Activated T-helper 1 cell treated with anti-CD3 and anti-CD28 coated beads, Interleukin-12 subunit alpha, Interleukin-12 subunit beta, Interleukin-2, Interleukin-4 antibody, amounts not matched to agents 30 ng/mL and 10 ng/mL and 1 ng/mL, durations not matched to agents 14 hours and 24 hours and 36 hours (primary cell): ENCODE measurements at regions not wholly inside any gene's neighbourhood (a gene's known extent, or its start where the extent isn't known, plus 50 kb on each side); places are given as distances from the start of the nearest gene placed in this dataset.

Experiments
- DNase-seq: peaks from one replicate; pipeline ENCODE4 v3.0.0; 2021; ENCODE audit warnings: low spot score
- H3K27ac Mint-ChIP-seq: one replicate; pipeline ENCODE4 v1.8.0; 2021; ENCODE audit warnings: mild to moderate bottlenecking, mixed read lengths
- H3K27me3 Mint-ChIP-seq: one replicate; pipeline ENCODE4 v1.8.0; 2022; ENCODE audit warnings: mild to moderate bottlenecking, moderate library complexity, mixed read lengths; ENCODE audit not compliant: insufficient read depth
- H3K36me3 Mint-ChIP-seq: one replicate; pipeline ENCODE4 v1.8.0; 2021; ENCODE audit warnings: low read depth, mixed read lengths
- H3K4me1 Mint-ChIP-seq: one replicate; pipeline ENCODE4 v1.8.0; 2021; ENCODE audit warnings: low read depth, mixed read lengths
- H3K4me3 Mint-ChIP-seq: one replicate; pipeline ENCODE4 v1.8.0; 2021; ENCODE audit warnings: mild to moderate bottlenecking, moderate library complexity, mixed read lengths
- H3K9me3 Mint-ChIP-seq: one replicate; pipeline ENCODE4 v1.8.0; 2021; ENCODE audit warnings: mixed read lengths
- intact Hi-C: fragments of 100-400 bp; cut with micrococcal nuclease; formaldehyde crosslinking; loops from one replicate; pipeline ENCODE4 v1.15.1; 2024

DNA sequence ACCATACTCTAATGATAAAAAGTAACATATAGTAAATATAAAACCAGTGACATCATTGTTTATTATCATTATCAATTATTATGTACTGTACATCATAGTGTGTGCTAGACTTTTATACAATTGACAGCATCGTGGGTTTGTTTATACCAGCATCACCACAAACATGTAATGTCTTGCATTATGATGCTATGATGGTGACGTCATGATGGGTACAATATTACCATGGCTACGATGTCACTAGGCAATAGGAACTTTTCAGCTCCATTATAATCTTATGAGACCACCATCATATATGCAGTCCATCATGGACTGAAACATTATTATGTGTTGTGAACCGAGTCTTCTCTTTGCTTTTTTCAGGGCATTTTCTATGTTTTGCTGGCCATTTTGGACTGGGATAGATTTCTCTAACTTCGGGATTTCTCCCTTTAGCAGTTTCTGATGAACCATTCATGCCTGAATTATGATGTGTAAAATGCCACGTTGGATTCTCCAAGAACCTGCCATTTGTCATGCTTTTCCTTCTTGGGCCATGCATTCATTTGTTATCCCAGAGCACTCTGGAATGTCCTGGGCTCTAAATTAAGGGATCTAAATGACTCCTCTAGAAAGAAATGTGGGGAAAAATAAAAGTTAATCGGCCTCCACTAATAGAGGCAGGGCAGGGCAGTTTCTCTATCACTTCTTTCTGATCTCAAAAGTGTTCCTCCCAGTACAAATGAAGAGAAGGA, 325.6 kb upstream of the TNP1 start:
- Mint-ChIP-seq H3K9me3 (no peaks in the 10 kb centered on the region), H3K4me1 (no peaks in the 10 kb centered on the region), H3K27me3 (no peaks in the 10 kb centered on the region), H3K36me3 (no peaks in the 10 kb centered on the region), H3K27ac (no peak overlapping the region), H3K4me3 (no peak overlapping the region)
- intact Hi-C loops: no loop called here
- no peak for DNase-seq

DNA sequence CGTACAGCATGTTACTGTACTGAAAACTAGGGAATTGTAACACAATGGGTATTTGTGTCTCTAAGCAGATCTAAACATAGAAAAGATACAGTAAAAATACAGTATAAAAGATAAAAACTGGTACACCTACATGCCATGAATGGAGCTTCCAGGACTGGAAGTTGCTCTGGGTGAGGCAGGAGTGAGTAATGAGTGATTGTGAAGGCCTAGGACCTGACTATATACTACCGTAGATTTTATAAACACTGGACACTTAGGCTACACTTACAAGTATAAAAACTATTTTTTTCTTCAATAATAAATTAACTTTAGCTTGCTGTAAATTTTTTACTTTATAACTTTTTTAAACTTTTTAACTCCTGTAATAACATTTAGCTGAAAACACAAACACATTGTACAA, 324.4 kb upstream of the TNP1 start:
- Mint-ChIP-seq H3K9me3 (no peaks in the 10 kb centered on the region), H3K4me1 (no peaks in the 10 kb centered on the region), H3K27me3 (peaks cover 3% of the 10 kb centered on the region), H3K36me3 (no peaks in the 10 kb centered on the region), H3K27ac (no peak overlapping the region), H3K4me3 (no peak overlapping the region)
- intact Hi-C loops: no loop called here
- no peak for DNase-seq

GRCh38 chr2:217183471-217183870, 323.6 kb upstream of the TNP1 start:
- H3K36me3 Mint-ChIP-seq: no peaks in the 10 kb centered on the region
- H3K4me1 Mint-ChIP-seq: no peaks in the 10 kb centered on the region
- peaks cover under 1% of the 10 kb centered on the region for H3K9me3 Mint-ChIP-seq
- DNase-seq: no peak
- intact Hi-C loops: no loop called here
- no peak overlapping the region for H3K4me3 Mint-ChIP-seq
- H3K27me3 Mint-ChIP-seq: peaks cover 3% of the 10 kb centered on the region
- no peak overlapping the region for H3K27ac Mint-ChIP-seq

- DNase-seq: no peak
- H3K36me3 Mint-ChIP-seq: no peaks in the 10 kb centered on the region
- no peaks in the 10 kb centered on the region for H3K4me1 Mint-ChIP-seq
- H3K4me3 Mint-ChIP-seq: no peak overlapping the region
- intact Hi-C loops: no loop called here
- peaks cover 5% of the 10 kb centered on the region for H3K27me3 Mint-ChIP-seq
- H3K27ac Mint-ChIP-seq: no peak overlapping the region
- H3K9me3 Mint-ChIP-seq: peaks cover 4% of the 10 kb centered on the region
These were observed 323.1 kb upstream of the TNP1 start for GRCh38 chr2:217182926-217183325.

DNA sequence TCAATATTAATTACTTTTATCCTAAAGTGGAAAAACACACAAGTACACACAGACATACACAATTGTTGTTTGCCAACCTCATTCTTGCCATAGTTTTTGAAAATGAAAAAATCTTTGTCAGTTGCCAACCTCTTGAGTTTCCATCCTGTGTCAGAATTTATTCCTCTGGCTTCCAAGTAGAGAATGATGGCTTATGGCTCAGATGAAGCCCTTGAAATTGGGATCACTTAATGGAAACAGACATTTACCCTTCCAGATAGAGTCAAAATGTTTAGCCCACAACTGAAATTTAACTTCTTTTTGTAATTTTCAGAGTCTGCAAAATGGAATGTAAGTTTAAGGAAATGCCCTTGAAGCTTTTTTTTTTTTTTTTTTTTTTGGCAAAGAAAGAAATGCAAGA, 321.6 kb upstream of the TNP1 start:
- intact Hi-C loops: no loop called here
- Mint-ChIP-seq H3K27ac (no peak overlapping the region), H3K9me3 (peaks cover 4% of the 10 kb centered on the region), H3K36me3 (no peaks in the 10 kb centered on the region), H3K4me1 (no peaks in the 10 kb centered on the region), H3K4me3 (no peak overlapping the region), H3K27me3 (peaks cover 5% of the 10 kb centered on the region)
- DNase-seq: no peak

GRCh38 chr2:217179854-217180253, 320.0 kb upstream of the TNP1 start:
- H3K27ac Mint-ChIP-seq: no peak overlapping the region
- H3K9me3 Mint-ChIP-seq: peaks cover 4% of the 10 kb centered on the region
- no peaks in the 10 kb centered on the region for H3K36me3 Mint-ChIP-seq
- DNase-seq: no peak
- no peak overlapping the region for H3K4me3 Mint-ChIP-seq
- no peaks in the 10 kb centered on the region for H3K4me1 Mint-ChIP-seq
- intact Hi-C loops: no loop called here
- peaks cover 5% of the 10 kb centered on the region for H3K27me3 Mint-ChIP-seq

- intact Hi-C loops: no loop called here
- H3K4me3 Mint-ChIP-seq: no peak overlapping the region
- no peak for DNase-seq
- peaks cover 4% of the 10 kb centered on the region for H3K9me3 Mint-ChIP-seq
- H3K36me3 Mint-ChIP-seq: no peaks in the 10 kb centered on the region
- no peaks in the 10 kb centered on the region for H3K4me1 Mint-ChIP-seq
- no peak overlapping the region for H3K27ac Mint-ChIP-seq
- peaks cover 8% of the 10 kb centered on the region for H3K27me3 Mint-ChIP-seq
These were observed 318.5 kb upstream of the TNP1 start for GRCh38 chr2:217178341-217178740.

DNA sequence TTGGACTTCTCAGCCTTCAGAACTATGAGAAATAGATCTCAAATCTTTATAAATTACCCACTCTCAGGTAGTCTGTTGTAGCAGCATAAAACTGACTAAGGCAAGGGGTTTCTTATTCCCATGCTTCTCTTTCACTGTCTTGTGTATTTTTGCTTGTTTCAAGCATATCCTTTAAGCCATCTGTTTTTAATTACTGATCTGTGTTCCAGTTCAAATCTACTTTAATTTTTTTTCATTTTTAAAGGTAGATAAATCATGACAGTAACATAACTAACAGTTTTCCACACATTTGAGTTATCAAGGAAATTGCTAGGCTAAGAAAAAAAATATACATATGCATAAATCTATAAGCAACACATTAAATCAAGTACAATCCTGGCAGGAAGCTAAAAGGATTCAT, 317.9 kb upstream of the TNP1 start:
- H3K27ac Mint-ChIP-seq: no peak overlapping the region
- H3K4me1 Mint-ChIP-seq: no peaks in the 10 kb centered on the region
- H3K36me3 Mint-ChIP-seq: no peaks in the 10 kb centered on the region
- no peak for DNase-seq
- H3K9me3 Mint-ChIP-seq: peaks cover 4% of the 10 kb centered on the region
- H3K4me3 Mint-ChIP-seq: no peak overlapping the region
- intact Hi-C loops: no loop called here
- H3K27me3 Mint-ChIP-seq: peaks cover 8% of the 10 kb centered on the region

DNA sequence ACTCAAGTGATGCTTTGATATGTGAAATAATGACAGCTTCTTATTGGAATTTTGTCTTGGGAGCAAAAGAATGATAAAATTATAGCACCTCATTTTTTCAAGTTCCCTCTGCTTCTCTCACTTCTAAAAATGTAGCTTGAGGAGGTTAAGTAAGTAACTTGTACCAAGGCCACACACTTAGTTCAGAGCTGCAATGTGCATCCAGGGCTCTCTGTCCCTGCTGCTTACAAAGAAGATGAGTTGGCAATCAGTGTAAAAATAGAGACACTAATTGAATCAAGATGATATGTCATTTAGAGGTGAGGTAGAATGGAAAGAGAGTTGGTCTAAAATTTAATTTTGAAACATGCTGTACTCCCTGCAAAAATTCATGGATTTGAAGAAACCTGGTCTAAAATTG, 312.0 kb upstream of the TNP1 start:
- no peaks in the 10 kb centered on the region for H3K36me3 Mint-ChIP-seq
- peaks cover 10% of the 10 kb centered on the region for H3K9me3 Mint-ChIP-seq
- H3K4me3 Mint-ChIP-seq: no peak overlapping the region
- DNase-seq: no peak
- H3K27ac Mint-ChIP-seq: no peak overlapping the region
- H3K27me3 Mint-ChIP-seq: peaks cover 5% of the 10 kb centered on the region
- H3K4me1 Mint-ChIP-seq: no peaks in the 10 kb centered on the region
- intact Hi-C loops: no loop called here

DNA sequence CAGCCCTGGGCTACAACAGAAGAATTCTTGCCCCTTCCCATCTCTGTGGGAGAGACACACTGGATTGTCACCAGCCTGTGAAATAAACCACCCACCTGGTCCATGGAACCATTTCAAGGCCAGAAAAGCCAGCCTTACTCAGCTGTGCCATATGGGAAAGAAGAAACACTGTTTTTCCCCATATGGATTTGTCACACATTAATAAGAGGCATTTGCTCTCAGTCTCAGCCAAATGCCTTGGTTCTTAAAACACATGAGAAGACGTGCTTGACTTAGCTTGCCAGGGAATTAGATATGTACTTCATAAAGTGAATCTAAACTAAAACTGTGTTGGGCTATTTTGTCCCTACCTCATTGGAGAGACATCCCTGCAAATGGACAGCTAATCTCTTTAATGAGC, 308.6 kb upstream of the TNP1 start:
- H3K4me1 Mint-ChIP-seq: no peaks in the 10 kb centered on the region
- no peak overlapping the region for H3K27ac Mint-ChIP-seq
- H3K27me3 Mint-ChIP-seq: peaks cover 2% of the 10 kb centered on the region
- no peaks in the 10 kb centered on the region for H3K36me3 Mint-ChIP-seq
- DNase-seq: no peak
- H3K9me3 Mint-ChIP-seq: peaks cover 10% of the 10 kb centered on the region
- H3K4me3 Mint-ChIP-seq: no peak overlapping the region
- intact Hi-C loops: loop anchor here (10.0 kb wide), 1 partner anchor 314 kb away; no protein-coding TSS in a partner anchor

GRCh38 chr2:217167531-217167930, 307.7 kb upstream of the TNP1 start:
- no peak overlapping the region for H3K27ac Mint-ChIP-seq
- no peak overlapping the region for H3K4me3 Mint-ChIP-seq

DNA sequence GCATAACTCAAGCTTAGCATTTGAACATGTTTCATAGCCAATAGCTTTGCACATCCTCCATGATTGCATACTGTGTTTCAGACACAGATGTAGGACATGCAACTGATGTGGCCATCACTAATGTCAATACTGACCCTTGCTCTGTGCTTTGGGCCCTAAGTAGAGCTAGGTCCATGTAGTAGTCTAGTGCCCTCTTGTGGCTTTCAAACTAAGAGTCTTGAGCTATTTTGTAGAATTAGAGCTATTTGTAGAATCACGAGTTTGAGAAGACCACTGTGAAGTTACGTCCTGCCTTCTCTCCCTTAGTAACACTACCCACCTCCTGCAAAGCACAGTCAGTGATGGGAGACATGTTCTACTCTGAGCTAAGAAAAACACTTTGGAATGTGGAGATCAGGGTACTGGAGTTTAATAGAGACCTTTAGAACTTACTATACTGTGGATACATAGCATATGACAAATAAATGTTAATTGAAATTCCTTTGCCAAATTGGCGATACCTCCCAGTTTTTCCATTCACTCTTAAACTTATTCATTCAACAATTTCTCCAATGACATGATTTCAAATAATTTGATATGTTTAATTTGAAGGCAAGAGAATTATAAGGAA, 306.5 kb upstream of the TNP1 start:
- Mint-ChIP-seq H3K9me3 (peaks cover 7% of the 10 kb centered on the region), H3K4me3 (no peak overlapping the region), H3K36me3 (no peaks in the 10 kb centered on the region), H3K4me1 (peaks cover 17% of the 10 kb centered on the region), H3K27me3 (peaks cover 2% of the 10 kb centered on the region), H3K27ac (no peak overlapping the region)
- no peak for DNase-seq
- intact Hi-C loops: loop anchor here (1.0 to 10.0 kb wide), 4 partner anchors 312 to 547 kb away; no protein-coding TSS in a partner anchor

More at GRCh38 chr2:217167531-217167930, 307.7 kb upstream of the TNP1 start:
- intact Hi-C loops: loop anchor here (10.0 kb wide), 1 partner anchor 313 kb away; no protein-coding TSS in a partner anchor
- Mint-ChIP-seq H3K27me3 (peaks cover 2% of the 10 kb centered on the region), H3K9me3 (peaks cover 10% of the 10 kb centered on the region), H3K4me1 (peaks cover 6% of the 10 kb centered on the region), H3K36me3 (no peaks in the 10 kb centered on the region)
- DNase-seq: no peak

DNA sequence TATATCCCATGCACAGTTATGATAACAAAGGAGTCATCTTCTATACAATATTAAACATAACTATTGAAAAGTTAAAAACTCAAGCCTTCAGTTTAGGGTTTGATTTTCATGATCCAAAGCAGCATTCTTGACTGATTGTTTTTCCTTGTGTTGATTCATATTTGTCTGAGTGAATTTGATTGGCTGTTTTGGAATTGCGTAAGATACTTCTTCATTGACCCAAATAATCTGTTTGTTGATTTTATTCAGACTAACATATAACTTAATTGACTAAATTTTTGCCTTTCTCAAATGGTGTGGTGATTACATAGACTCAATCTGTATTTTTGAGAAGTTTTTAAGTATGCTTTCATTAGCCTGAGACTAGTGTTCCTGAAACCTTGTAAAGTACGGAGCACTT, 305.7 kb upstream of the TNP1 start:
- no peak overlapping the region for H3K27ac Mint-ChIP-seq
- intact Hi-C loops: loop anchor here (10.0 kb wide), 1 partner anchor 311 kb away; no protein-coding TSS in a partner anchor
- H3K4me1 Mint-ChIP-seq: peaks cover 21% of the 10 kb centered on the region

More for the DNA sequence above, 305.7 kb upstream of the TNP1 start:
- no peaks in the 10 kb centered on the region for H3K36me3 Mint-ChIP-seq
- H3K27me3 Mint-ChIP-seq: no peaks in the 10 kb centered on the region
- no peak overlapping the region for H3K4me3 Mint-ChIP-seq
- H3K9me3 Mint-ChIP-seq: no peaks in the 10 kb centered on the region
- DNase-seq: no peak
